ENCODE measurements at regions not wholly inside any gene's neighbourhood (a gene's known extent, or its start where the extent isn't known, plus 50 kb on each side); places are given as distances from the start of the nearest gene placed in this dataset.

DNA sequence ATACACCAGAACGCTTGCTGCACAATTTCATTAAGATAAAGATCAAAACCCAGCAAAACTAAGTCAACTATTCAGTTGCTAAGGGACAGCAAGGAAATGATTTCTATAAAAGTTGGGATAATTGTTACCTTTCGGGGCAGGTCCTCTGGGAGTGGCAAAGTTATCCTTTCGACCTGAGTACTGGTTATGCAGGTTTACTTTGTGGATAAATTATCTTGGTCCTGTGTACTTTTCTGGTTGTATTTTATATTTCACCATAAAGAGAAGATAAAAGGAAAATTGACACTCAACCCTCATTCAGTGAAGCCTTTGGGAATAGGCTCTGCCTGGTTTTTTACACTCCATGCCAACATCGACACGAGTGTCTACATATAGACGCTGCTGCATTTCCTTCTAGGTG lies 146.5 kb downstream of the SYK start:
- DNase-seq: no peak

DNA sequence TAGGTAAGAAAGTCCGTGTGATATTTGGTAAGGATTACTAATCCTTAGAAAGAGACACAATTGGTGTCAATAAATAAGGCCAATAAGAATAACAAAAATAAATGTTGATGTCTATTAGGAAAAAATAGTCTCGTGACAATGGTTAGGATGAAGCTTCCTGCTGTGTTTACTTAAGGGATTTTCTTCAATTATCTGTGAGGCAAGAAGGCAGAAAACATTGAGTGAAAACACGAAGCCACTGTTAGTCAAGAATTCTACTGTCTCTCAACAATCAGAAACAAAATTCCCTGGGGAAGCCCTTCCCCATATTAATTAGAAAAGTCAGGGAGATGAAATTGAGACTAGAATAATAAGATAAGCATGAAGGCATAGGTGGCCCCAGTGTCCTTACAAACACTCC lies 149.0 kb downstream of the SYK start:
- no peak for DNase-seq

DNA sequence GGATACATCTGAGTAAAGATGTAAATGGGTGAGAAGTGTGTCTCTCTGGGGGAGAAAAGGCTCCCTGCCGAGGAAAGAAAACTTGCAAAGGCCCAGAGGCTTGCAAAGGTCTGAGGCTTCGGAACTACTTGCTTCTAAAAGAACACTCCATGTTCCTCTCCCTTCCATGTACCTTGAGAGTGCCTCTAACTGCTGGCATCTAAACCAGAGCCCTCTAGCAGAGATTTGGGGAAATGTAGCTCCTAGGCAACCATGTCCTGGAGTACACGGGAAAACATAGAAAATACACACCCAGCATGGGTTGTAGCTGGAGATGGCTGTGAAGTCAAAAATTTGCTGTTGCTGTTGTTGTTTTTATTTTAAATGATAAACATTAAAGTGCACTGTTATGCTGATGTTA lies 151.6 kb downstream of the SYK start:
- DNase-seq: no peak

DNA sequence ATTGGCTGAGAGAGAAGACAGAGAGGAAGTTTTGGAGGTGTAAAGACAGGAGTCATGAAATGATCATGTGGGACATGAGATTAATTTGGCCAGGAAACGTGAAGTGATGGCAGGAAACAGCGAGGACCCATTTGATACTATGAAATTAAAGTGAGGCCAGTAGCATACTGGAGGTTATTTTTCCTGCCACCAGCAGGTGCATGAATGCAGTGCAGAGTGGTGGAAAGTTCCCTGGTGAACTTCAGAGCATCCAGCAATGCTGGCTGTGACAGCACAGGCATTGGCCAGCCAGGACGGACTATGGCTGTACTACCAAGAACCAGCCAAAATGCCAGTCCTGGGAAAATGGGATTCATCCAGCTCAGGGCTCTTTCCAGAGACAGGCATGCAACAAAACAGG lies 152.2 kb downstream of the SYK start:
- DNase-seq: no peak

DNA sequence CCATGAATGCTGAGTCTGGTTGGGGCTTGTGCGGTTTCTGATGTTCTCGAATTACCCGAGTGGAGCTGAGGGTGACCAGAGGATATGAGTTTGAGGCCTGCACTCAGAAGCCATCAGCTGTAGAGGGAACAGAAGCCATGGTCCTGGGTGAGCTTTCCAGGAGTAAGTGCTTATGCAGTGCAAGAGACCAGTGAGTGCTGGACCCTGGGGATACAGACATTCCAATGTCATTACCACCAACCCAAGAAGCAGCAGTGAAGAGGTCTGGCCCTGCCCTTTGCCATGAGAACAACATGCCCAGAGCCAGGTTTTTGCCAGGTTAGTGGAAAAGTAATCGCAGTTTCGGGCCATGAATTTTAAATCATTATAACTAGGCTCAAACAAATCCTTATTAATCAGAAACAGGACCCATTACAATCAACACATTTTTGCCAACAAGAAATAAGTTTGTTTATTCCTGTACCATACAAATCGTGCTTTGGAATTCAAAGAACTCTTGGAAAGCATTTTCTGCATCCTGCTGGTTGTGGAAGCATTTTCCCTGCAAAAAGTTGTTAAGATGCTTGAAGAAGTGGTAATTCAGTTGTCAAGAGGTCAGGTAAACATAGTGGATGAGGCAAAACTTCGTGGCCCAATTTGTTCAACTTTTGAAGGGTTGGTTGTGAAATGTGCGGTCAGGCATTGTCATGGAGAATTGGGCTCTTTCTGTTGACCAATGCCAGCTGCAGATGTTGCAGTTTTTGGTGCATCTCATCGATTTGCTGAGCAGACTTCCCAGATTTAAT lies 154.6 kb downstream of the SYK start:
- DNase-seq: peak; percentile 63

DNA sequence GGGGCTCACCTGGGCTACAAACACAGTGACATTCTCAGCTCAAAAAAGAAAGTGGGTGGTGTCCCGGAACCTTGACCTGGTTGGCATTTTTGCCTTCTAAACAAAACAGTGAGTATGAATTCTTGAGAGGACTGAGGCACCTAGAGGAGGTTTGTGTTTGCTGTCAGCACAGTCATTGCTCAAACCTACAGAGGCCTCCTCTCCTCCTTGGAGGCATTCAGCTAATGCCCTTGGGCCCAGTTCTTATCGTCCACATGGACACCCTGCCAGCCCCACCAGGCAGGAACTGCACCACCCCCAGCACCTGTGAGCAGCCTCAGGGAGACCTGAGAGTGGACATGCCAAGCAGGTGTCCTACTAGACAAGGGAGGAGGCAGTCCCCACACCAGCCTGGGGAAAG lies 156.7 kb downstream of the SYK start:
- no peak for DNase-seq

DNA sequence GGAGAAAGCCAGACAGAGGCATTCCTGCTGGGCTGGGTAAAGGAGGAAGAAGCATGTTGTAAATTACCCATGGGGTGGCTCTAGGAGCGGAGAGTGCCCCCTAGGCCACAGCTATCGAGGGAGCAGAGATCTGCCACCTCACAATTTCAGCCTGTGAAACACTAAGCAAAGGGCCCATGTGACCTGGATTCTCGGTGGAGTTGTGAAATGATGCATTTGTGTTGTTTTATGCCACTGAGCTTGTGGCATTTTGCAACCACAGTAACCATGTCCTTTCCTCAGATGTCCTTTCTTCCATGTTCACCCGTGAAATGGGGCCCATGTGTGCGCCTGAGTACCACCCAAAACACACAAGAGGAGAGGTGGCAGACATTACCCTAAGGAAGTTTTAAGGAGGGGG lies 159.3 kb downstream of the SYK start:
- DNase-seq: no peak

DNA sequence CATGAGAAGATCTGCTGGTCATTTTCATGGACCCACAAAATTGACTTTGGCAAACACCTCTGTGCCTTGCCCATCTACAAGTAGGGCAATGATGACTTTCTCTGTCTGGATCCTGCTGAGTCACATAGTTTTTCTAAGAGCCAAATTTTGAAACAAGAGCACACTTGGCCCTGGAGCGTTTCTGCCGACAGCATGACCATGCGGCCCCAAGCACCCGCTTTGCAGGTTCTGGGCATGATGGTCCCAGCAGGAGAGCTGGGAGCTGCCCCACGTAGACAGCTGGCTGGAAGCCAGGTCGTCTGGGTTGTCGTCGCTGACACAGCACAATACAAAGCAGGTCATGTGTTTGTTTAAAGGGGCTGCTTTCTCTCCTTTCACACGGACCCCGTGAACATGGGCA lies 159.8 kb downstream of the SYK start:
- peak; percentile 44 for DNase-seq

DNA sequence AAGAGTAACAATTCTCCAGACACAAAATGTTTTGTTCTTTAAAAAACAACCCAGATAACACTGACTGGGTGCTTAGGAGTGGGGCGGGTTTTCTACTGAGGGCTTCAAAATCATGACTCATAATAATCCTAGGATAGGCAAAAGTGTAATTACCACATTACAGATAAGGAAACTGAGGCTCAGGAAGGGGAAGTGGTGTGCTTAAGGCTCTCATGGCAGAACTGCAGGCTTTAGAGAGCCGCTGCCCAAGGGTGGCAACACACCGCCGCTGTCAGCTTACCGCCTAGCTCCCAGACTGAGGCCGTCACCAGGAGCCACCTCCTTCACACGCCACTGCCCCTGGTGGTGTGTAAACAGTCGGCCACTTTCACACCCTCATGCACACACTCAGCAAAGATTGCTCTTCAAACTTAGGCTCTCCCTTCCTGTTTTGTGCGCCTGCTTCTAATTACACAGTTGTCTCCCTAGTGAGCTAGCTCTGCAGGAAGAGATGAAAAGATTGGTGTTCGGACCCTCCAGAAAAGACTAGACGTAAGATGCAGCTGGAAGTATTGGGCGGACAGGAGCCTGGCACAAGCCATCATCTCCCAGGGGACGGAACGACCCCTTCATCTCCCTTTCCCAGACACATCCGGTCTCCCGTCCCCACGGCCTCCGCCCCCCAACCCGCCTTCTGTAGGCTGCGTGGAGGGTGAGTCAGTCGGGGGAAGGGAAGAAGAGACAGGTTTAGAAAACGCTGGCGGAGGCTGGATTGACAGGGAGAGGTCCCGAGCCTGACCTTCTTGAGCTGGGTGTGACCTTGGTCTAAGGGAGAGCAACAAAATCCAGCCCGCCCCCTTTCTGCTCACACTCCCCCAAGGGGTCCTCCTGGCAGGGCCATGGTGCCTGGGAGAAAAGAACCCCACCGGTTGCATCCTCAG lies 162.7 kb downstream of the SYK start:
- DNase-seq: peak; percentile 72

DNA sequence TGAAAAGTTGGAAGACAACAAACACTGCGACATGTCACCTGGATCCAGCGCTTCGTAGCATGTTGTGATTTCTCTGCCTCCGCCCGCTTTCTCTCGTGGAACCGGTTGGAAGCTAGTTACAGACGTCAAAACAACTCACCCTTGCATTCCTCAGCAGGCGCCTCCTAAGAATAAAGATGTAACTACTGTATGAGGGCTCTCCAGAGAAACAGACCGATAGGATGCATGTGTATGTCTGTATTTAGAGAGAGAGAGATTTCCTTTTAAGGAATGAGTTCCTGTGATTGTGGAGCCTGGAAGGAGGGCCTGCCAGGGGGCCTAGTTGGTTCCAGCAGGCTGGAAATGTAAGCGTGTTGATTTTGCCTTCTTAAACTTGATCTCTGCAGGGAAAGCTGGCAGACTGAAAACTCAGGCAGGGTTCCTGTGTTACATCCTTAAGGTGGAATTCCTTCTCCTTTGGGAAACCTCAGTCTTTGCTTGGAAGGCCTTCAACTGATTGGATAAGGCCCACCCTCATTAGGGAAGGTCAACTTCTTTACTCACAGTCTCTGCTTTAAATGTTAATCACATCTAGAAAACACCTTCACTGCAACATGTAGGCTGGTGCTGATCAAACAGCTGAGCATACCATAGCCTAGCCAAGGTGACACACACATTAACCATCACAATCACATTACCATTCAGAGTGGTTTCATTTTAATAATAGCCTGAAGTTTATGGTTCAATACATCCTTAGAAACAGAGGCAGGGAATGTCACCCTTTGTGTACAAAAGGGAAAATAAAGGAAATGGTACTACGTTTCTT lies 163.8 kb downstream of the SYK start:
- peak; percentile 82 for DNase-seq

DNA sequence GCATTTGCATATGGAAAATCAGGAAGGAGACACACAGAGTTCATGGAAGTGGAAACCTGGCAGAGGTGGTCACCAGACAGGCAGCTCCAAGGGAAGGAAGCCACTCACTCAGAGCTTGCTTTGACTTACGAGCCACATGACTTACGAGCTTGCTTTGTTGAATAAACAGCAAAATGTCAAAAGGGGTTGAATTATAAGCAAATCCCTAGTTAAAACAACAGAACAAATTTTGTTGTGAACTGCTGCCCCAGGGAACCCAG lies 164.3 kb downstream of the SYK start:
- DNase-seq: no peak

DNA sequence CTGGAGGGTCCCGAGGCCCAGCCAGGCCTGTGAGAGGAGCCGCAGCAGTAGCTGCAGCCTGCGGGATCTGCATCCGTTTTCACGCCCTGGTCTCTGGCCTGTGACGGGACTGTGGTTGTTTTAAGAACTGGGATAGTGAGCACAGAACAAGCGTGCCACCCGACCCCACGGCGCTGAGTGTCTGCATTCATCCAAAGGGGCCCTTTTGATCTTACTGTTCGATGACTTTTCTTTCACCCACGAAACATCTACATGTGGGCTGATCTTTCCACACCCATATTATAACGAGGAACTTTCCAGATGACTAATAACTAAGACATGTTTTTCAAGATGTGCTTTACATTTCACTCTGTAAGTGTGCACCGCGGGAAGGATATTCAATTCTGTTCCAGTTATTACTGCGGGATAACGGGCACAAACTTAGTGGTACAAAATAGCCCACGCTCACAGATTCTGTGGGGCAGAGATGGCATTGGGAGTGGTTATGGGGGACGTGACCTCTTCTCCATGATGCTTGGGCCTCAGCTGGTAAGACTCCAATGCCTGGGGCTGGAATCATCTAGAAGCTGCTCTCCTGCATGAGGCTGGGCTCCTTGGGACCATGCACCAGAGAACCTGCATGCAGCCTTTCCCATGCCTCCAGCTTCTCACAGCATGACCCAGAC lies 165.0 kb downstream of the SYK start:
- DNase-seq: peak; percentile 85

DNA sequence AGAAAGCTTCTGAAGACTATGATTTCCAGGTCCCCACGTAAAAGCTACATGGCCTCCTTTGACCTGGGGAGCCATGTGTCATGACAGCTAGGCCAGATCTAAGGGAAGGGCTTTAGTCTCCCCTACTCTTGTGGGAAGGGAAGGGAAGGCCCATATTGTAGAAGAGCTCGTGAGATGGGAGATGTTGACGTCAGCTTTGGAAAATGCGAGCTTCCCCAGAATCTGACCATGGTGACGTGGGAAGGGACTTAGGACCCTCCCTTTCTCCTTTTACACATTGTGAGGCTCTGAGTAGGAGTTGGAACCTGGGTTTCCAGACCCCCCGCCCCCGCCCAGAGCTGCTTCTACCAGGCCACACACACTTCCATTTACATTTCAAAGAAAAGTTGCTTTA lies 165.5 kb downstream of the SYK start:
- DNase-seq: peak; percentile 92

DNA sequence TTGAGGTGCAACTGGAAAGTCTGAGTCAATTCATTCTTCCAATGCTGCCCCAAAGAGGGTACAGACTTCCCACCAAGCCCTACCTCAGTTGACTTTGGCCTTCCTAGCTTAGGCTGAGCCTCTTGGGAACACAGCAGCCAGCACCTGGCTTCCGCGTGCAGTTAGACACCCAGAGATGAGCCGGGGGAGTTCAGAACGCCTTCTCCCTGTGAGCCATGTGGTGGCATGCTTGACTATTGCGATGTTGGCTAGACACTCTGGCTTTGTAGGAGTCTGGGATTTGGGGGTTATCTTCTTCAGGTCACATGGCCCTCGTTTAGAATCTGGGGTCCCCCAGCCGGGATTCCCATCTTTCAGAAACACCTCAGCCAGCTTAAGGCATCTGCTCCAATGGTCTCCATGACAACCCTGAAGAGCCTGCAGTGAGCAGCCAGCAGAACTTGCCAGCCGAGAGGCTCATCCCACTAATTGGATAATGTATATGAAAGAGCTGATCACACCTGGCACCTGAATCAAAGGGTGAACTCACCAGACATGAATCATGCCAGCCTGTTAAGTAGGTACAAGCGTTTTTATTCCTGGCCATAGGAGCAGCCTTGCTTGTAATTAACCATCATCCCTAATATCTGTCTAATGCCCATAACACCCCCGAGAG lies 167.5 kb downstream of the SYK start:
- no peak for DNase-seq

DNA sequence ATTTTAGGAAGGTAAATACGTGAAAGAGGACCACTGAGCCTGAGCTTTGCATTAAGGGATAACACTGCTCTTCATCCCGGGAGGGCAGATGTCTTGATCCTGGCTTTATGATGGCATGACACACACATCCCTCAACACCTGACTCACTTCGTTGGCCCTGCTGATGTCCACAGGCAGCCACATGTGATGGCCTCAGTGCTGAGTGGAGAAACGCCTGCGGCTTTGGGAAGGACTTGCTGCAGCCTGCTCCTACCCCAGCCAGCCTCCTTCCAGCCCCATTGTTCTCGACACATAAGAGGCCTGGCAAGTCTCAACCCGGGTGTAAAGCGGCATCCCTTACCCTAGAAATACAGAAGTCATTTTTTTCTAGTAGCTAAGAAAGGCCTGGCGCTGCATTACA lies 169.0 kb downstream of the SYK start:
- DNase-seq: peak; percentile 47

DNA sequence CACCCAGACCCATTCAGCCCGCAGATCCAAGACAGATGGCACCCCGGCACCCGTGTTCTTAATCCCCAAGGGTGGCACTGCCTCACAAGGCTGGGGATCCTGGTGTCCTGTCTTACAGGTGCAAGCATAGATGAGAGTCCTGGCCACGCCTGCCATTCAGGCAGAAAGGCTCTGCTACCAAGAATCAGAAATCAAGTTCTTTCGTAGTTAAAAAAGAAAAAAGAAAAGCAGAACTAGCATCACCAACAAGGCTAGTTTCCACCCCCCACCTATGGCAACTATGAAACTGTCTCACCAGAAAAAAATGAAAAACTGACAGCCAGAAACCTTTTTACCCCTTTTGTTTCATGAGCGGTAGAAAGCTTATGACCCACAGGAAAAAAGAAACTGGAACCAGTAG lies 170.4 kb downstream of the SYK start:
- peak; percentile 43 for DNase-seq

DNA sequence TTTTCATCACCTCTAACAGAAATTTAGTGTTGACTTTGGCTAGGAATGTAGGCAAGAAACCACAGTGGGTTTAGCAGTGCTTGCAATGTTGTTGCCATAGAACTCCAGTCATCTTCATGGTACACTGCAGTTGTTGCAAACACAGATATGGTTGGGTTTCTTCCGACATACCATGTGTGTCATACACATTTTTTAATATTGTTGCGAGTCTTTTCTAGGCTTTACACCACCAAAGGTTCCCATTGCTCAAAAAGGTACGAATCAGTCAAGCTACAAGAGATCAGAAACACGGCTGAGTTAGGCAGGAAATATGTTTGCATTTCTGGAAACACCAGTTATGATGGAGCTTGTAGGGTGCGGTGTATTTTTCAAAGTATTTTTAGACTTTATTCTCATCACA lies 172.4 kb downstream of the SYK start:
- peak; percentile 81 for DNase-seq

DNA sequence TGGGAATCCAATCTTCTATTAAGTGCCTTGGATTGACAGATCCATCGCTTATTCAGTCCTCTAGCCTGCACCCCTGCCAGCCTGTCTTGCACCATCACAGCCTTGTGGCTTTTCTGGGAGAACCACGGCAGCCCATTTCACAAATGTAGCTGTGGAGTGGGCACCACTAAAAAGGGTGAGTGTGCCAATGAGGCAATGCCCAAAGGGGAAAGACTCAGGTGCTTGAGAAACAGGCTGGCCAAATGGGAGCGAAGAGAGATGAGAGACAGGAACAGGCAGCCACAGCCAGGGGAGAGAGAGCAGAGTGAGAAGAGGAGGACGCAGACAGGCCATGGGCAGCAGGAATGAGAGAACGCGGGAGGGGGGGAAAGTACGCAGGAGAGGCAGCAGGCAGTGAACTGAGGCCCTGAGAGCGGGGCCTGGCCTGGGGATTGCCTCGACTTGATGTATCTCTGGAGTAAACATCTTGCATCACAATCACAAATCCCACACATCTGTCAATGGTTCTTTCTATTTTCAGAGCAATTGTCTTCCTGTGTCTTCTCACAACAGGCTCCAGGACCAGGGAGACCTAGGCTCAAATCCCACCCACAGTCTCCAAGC lies 173.1 kb downstream of the SYK start:
- no peak for DNase-seq

DNA sequence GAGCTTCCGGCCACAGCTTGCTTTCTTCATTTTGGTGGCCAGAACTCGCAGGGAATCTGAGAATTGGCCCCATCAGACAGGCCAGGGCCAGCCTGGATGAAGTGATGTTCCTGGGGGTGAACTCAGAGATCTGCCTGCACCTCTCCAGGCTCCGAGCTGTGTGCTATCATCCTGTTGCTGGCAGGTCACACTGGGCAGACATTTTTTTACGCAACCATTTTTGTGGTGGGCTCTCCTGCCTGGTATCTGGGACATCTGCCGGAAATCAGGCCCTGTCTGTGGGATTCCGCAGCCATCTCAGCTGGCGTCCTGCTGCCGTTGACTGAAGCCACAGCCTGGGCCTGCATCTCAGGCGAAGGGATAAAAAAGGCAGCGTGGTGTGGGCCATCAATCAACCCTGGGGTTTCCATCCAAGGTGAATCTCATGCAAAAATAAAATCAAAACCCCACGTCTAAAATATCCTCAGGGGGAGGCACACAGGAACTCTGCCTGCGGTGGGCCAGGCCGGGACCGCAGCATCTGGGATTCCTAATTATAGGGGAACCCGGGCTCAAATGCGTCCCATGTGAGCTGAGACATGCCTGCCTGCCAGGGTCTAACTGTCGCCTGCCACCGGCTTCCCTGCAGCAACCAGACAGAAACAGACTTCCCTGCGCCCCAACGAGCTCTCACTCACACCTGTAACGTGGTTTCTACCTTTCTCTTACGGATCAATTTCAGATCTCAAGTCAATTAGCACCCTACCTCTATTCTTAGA lies 174.3 kb downstream of the SYK start:
- peak; percentile 66 for DNase-seq

DNA sequence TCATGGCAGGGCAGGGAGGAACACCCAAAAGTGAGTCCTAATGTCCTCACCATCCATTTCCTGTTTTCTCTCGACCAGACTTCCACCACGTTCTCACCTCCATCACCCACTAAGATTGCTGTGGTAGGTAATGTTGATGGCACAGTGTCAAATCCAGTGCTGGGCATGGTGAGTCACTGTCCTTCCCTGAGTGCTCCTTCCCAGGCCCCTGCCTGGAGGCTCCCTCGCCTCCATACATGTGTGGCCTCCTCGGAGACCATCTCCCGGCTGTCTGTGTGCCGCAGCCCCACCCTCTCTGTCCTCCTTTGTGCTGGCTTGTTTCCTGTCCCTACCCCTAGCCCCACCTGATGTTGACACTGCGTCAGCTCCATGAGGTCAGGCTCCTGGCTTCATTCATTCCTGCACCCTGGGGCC lies 177.5 kb downstream of the SYK start:
- no peak for DNase-seq

DNA sequence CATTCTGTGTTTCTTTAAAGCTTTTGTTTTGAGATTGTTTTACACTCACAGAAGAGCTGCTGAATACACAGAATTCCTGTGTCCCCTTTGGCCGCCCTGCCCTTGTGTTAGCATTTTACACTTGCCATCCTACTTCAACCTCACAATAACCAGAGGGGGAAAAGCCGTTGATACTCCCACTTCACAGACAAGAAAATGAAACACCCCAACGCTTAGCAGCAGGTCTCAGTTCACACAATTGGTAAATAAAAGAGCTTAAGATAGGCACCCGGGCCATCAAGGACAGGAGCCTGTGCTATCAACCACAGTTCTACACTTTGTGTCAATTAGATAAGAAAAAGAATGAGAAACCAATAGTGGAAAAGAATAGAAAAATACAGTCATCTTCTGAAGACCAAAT lies 178.0 kb downstream of the SYK start:
- DNase-seq: no peak
